ENCODE measurements at regions not wholly inside any gene's neighbourhood (a gene's known extent, or its start where the extent isn't known, plus 50 kb on each side); places are given as distances from the start of the nearest gene placed in this dataset.
"Not testable (repeated sequence)": the region's sequence is repeated elsewhere in the genome, so short reads cannot be mapped to it uniquely, and the experiment has no call there.

- DNase-seq (ENCODE audit: low read depth): no peak
These were observed 106.3 kb upstream of the ANKRD28 start for GRCh38 chr3:15903759-15904720.

- DNase-seq (ENCODE audit: low read depth): no peak
These were observed 107.3 kb upstream of the ANKRD28 start for GRCh38 chr3:15905041-15905440.

GRCh38 chr3:15907403-15907802, 109.6 kb upstream of the ANKRD28 start:
- not testable (repeated sequence) for DNase-seq (ENCODE audit: low read depth)

GRCh38 chr3:15918988-15919387, 121.2 kb upstream of the ANKRD28 start:
- no peak for DNase-seq (ENCODE audit: low read depth)

- DNase-seq (ENCODE audit: low read depth): no peak
These were observed 122.2 kb upstream of the ANKRD28 start for GRCh38 chr3:15919971-15920370.

GRCh38 chr3:15923640-15924405, 126.0 kb upstream of the ANKRD28 start:
- DNase-seq (ENCODE audit: low read depth): no peak

GRCh38 chr3:15924914-15925313, 127.1 kb upstream of the ANKRD28 start:
- DNase-seq (ENCODE audit: low read depth): no peak

GRCh38 chr3:15926871-15927270, 129.1 kb upstream of the ANKRD28 start:
- DNase-seq (ENCODE audit: low read depth): no peak

GRCh38 chr3:15927969-15928368, 130.2 kb upstream of the ANKRD28 start:
- DNase-seq (ENCODE audit: low read depth): no peak

GRCh38 chr3:15929944-15930571, 132.3 kb upstream of the ANKRD28 start:
- no peak for DNase-seq (ENCODE audit: low read depth)

- no peak for DNase-seq (ENCODE audit: low read depth)
These were observed 134.8 kb upstream of the ANKRD28 start for GRCh38 chr3:15932348-15933300.

- no peak for DNase-seq (ENCODE audit: low read depth)
These were observed 135.8 kb upstream of the ANKRD28 start for GRCh38 chr3:15933439-15934139.

GRCh38 chr3:15934389-15935195, 136.8 kb upstream of the ANKRD28 start:
- no peak for DNase-seq (ENCODE audit: low read depth)

GRCh38 chr3:15936312-15936711, 138.5 kb upstream of the ANKRD28 start:
- DNase-seq (ENCODE audit: low read depth): no peak

- no peak for DNase-seq (ENCODE audit: low read depth)
These were observed 142.9 kb upstream of the ANKRD28 start for GRCh38 chr3:15940641-15941040.

GRCh38 chr3:15941457-15941856, 143.7 kb upstream of the ANKRD28 start:
- not testable (repeated sequence) for DNase-seq (ENCODE audit: low read depth)

- DNase-seq (ENCODE audit: low read depth): no peak
These were observed 144.2 kb upstream of the ANKRD28 start for GRCh38 chr3:15941958-15942357.

GRCh38 chr3:15942462-15942861, 144.7 kb upstream of the ANKRD28 start:
- no peak for DNase-seq (ENCODE audit: low read depth)

- no peak for DNase-seq (ENCODE audit: low read depth)
These were observed 145.2 kb upstream of the ANKRD28 start for GRCh38 chr3:15942936-15943335.

- no peak for DNase-seq (ENCODE audit: low read depth)
These were observed 150.6 kb upstream of the ANKRD28 start for GRCh38 chr3:15948388-15948787.

Data from stimulated activated CD8-positive, alpha-beta memory T cell treated with anti-CD3 and anti-CD28 coated beads, Interleukin-12 subunit alpha, Interleukin-12 subunit beta, amount 100 ng/mL, for 4 hours (primary cell).